GM20000 (cell line): ENCODE measurements at regions not wholly inside any gene's neighbourhood (a gene's known extent, or its start where the extent isn't known, plus 50 kb on each side); places are given as distances from the start of the nearest gene placed in this dataset.

Source experiments
- DNase-seq: peaks from one replicate; pipeline ENCODE4 v3.0.0; 2012; ENCODE audit warnings: low spot score
- TF ChIP-seq, protein P1 (sequence below): IDR thresholded peaks from 2 replicates; pipeline ENCODE4 v1.5.1; 2012; ENCODE audit warnings: mild to moderate bottlenecking, control low read depth; ENCODE audit errors: extremely low read depth, missing control alignments

DNA sequence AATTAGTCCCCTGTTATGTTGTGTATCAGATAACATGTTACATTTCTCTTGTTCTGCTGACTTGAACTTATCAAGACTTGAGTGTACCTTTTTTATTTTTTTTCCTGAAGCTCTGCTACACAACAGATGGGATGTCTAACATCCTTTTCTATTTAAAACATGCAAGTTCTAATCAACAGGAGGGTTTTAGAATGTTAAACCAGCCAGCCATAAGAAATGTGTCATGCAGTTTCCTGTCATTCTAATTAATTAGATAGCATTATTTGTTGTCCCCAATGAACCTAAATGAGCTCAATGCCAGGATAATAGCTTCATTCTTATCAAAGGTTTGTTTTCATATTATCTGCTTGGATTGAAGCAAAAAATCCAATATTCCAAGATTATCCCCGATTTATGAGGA lies 958.2 kb downstream of the PCDH7 start:
- DNase-seq: no peak
- TF ChIP-seq, protein P1, sequence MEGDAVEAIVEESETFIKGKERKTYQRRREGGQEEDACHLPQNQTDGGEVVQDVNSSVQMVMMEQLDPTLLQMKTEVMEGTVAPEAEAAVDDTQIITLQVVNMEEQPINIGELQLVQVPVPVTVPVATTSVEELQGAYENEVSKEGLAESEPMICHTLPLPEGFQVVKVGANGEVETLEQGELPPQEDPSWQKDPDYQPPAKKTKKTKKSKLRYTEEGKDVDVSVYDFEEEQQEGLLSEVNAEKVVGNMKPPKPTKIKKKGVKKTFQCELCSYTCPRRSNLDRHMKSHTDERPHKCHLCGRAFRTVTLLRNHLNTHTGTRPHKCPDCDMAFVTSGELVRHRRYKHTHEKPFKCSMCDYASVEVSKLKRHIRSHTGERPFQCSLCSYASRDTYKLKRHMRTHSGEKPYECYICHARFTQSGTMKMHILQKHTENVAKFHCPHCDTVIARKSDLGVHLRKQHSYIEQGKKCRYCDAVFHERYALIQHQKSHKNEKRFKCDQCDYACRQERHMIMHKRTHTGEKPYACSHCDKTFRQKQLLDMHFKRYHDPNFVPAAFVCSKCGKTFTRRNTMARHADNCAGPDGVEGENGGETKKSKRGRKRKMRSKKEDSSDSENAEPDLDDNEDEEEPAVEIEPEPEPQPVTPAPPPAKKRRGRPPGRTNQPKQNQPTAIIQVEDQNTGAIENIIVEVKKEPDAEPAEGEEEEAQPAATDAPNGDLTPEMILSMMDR: no peak

DNA sequence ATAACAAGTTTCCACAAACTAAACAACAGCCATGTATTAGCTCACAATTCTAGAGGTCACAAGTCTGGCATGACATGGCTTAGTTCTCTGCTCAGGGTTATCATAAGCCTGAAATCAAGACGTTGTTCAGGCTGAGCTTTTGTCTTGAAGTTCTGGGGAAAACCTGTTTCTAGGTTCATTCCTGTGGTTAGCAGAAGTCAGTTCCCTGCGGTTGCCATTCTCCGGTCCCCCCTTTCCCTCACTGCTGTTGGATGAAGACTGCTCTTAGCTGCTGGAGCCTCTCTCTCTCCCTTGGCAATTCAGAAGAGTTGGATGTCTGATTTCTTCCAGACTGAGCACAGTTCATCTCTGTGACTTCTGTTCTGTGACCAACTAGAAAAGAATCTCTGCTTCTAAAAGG lies 962.6 kb downstream of the PCDH7 start:
- no peak for DNase-seq
- TF ChIP-seq, protein P1: no peak

DNA sequence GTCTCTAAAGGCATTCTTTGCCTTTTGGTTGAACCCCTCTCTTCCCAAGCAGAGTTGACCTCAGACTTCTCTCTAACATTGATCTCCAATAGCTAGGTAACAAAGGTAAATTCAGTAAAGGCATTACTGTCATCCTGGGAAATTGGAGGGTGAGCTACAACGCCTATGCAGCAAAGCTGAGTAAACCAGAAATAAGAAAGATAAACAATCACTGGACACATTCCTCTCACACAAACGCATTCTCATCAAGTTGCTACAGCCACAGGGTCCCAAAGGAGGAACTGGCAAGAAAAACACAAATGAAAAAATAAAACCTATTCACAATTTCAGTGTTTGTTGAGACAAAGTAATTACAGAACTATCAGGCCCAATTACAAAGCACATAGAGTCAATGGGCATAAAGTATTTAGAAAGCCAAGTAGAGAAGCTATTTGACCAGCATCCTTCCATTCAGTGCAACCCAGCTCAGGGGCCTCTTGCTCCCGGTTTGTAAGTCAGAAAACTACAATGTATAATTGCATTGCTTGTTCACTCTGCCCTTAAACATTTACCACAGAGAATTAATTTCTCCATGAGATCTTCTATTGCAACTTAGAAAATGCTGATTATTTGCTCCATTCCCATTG lies 967.7 kb downstream of the PCDH7 start:
- TF ChIP-seq, protein P1: no peak
- DNase-seq: no peak

DNA sequence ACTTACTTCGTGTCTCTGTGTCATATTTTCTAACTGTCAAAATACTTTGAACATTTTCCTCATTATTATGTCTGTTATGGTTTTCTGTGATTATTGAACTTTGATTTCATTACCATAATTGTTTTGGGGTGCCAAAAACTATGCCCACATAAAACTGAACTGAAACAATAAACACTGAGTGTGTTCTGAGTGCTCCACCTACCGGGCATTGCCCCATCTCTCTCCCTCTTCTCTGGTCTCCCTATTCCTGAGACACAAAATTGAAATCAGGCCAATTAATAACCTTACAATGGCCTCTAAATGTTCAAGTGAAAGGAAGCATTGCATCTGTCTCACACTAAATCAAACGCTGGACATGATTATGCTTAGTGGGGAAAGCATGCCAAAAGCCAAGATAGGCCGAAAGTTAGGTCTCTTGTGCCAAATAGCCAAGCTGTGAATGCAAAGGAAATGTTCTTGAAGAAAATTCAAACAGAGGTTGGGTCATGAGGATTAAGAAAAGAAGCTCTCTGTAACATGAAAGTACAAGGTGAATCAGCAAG lies 972.3 kb downstream of the PCDH7 start:
- TF ChIP-seq, protein P1: no peak
- no peak for DNase-seq

DNA sequence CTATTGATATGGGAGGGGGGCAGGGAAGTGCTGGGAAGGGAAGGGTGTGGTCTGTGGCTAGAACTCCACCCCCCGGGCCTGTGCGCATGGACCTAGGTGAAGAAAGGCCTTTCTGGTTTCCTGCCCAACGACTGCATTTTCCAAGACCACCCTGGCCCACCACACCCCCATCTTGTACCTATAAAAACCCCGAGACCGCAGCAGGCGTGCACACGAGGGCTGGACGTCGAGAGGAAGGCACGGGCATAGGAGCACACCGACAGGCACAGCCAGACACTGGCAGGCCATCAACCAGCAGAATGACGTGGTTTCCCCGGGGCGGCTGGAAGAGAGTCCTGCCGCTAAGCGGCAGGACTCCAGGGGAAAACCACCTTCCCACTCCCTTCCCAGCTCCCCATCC lies 981.1 kb downstream of the PCDH7 start:
- TF ChIP-seq, protein P1: no peak
- DNase-seq: no peak

DNA sequence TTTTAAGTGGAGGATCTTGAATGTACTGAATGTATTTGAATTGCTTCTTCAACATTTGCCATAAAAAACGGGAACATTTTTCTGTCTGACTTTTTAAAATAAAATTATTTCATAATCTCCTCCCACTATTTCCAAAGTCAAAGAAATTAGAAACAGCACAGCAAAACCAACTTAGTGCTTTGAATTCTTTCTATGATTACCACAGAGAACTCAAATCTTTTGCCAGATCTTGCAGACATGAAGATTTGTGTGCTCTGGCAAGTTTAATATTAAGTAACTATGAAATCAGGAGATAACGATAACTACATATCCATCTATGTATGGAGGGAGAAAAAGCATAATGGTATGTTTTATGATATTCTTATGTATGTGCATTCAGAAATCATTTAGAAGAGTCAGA lies 982.2 kb downstream of the PCDH7 start:
- no peak for DNase-seq
- TF ChIP-seq, protein P1: no peak

DNA sequence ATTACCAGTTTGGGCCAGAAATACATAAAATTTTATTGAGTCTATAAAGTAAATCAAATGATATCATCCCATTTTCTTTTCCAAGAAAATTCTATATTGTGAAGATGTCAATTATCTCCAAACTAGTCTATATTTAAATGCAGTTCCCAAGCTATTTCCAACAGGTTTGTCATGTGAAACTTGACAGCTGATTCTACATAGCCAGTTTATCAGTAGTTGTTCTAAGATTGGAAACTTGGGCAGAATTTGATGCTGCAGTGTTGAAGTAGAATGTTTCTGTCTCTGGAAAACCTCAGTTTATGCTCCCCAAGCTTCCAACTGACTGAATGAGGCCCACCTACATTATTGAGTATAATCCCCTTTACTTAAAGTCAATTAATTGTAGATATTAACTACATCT lies 994.1 kb downstream of the PCDH7 start:
- TF ChIP-seq, protein P1: no peak
- no peak for DNase-seq
